Activated CD8-positive, alpha-beta memory T cell treated with anti-CD3 and anti-CD28 coated beads, Interleukin-2, amount 10 ng/mL, durations not matched to agents 7 days and 5 days (primary cell): ENCODE measurements at regions not wholly inside any gene's neighbourhood (a gene's known extent, or its start where the extent isn't known, plus 50 kb on each side); places are given as distances from the start of the nearest gene placed in this dataset.

ENCODE experiments used
- ATAC-seq: fragments of 150-1000 bp; cut with Tn5 transposase; one replicate; pipeline ENCODE4 v1.10.0; 2021; ENCODE audit warnings: moderate library complexity
- CTCF ChIA-PET: fragments of 350-600 bp; sonication (Branson Sonifier 250); formaldehyde crosslinking; loops from one replicate; lab custom pipeline; 2021; ENCODE audit warnings: antibody characterized with exemption; lab: Charles Lee
- DNase-seq: peaks from one replicate; pipeline ENCODE4 v3.0.0-alpha.2; 2020
- H3K27ac Mint-ChIP-seq: one replicate; pipeline ENCODE4 v1.8.0; 2021; ENCODE audit warnings: mild to moderate bottlenecking, mixed read lengths
- H3K27me3 Mint-ChIP-seq: one replicate; pipeline ENCODE4 v1.8.0; 2021; ENCODE audit warnings: mixed read lengths
- H3K36me3 Mint-ChIP-seq: one replicate; pipeline ENCODE4 v1.8.0; 2021; ENCODE audit warnings: mild to moderate bottlenecking, mixed read lengths
- H3K4me1 Mint-ChIP-seq: one replicate; pipeline ENCODE4 v1.8.0; 2021; ENCODE audit warnings: mixed read lengths
- H3K4me3 Mint-ChIP-seq: one replicate; pipeline ENCODE4 v1.8.0; 2021; ENCODE audit warnings: mild to moderate bottlenecking, moderate library complexity, mixed read lengths
- H3K9me3 Mint-ChIP-seq: one replicate; pipeline ENCODE4 v1.8.0; 2022; ENCODE audit warnings: low read depth, mixed read lengths

DNA sequence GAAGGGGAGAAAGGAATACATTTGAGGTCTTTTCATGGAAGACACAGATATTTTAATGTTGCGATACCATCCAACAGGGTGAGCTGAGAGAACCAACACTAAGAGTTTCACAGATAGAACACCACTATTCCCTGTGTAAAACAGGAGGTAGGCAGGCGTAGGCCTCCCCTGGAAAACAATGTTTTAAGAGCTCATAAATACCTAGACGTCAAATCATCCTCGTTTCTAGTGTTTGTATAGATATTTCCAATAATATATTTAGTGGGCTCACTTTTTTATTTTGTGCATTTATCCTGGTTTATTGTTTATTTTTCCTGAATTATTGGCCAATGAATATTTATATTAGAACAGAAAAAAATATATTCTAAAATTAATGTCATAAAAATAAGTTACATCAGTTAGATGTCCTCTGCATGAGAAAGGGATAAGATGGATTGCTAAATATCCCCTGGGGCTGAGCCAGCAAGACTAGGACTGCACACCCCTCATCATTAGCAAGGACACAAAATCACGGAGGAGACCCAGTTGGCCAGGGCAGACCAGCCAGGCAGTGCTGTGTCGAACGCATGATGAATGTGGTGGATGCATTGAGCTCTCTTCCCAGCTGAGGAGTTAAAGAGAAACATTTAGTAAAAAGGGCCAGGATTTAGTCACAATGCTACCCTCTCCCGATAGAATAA, 380.5 kb downstream of the C6orf118 start:
- no peaks in the 10 kb centered on the region for H3K36me3 Mint-ChIP-seq
- H3K27ac Mint-ChIP-seq, result no peak overlapping the region
- DNase-seq (no peak), ATAC-seq (no peak)
- H3K27me3 Mint-ChIP-seq, result no peaks in the 10 kb centered on the region
- no peaks in the 10 kb centered on the region for H3K9me3 Mint-ChIP-seq
- no peak overlapping the region for H3K4me3 Mint-ChIP-seq
- H3K4me1 Mint-ChIP-seq, result no peaks in the 10 kb centered on the region
- CTCF ChIA-PET, result interaction anchor here (1.1 kb wide), 1 partner anchor 37 kb away, joined by 3 read pairs; no protein-coding TSS in a partner anchor

DNA sequence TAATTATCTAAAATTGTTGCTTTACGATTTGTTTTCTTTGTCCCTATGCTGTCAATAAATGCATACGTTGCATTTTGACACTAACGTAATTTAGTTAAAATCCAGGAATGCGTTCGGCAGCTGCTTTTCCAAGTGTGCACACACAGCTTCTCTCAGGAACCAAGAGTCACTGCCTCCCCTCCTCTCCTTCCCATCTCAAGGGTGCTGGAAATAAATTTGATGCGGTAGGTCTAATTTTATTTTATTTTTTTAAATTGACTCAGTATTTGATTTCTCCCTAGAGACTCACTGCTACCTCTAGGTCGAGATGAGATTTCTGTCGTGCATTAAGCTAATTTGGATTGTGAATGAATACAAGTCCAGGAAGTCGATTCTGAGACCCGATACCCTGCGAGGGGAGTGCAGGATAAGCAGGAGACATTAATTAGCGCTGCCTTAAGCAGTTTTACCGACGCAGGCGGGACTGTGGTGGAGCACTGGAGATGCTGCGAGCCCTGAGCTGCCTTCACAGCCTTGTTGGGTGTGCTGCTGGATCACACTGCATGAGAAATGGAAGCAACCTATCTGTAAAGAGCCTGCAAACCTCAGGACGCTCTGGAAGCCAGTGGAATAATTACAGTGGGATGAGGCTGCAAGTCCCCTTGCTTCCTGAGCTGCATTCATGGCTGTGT, 381.2 kb downstream of the C6orf118 start:
- H3K36me3 Mint-ChIP-seq, result no peaks in the 10 kb centered on the region
- no peak overlapping the region for H3K27ac Mint-ChIP-seq
- CTCF ChIA-PET, result interaction anchor here (1.1 kb wide), 1 partner anchor 38 kb away, joined by 3 read pairs; no protein-coding TSS in a partner anchor
- H3K27me3 Mint-ChIP-seq, result no peaks in the 10 kb centered on the region
- no peaks in the 10 kb centered on the region for H3K4me1 Mint-ChIP-seq
- H3K9me3 Mint-ChIP-seq, result no peaks in the 10 kb centered on the region
- no peak for ATAC-seq
- no peak for DNase-seq
- H3K4me3 Mint-ChIP-seq, result no peak overlapping the region

DNA sequence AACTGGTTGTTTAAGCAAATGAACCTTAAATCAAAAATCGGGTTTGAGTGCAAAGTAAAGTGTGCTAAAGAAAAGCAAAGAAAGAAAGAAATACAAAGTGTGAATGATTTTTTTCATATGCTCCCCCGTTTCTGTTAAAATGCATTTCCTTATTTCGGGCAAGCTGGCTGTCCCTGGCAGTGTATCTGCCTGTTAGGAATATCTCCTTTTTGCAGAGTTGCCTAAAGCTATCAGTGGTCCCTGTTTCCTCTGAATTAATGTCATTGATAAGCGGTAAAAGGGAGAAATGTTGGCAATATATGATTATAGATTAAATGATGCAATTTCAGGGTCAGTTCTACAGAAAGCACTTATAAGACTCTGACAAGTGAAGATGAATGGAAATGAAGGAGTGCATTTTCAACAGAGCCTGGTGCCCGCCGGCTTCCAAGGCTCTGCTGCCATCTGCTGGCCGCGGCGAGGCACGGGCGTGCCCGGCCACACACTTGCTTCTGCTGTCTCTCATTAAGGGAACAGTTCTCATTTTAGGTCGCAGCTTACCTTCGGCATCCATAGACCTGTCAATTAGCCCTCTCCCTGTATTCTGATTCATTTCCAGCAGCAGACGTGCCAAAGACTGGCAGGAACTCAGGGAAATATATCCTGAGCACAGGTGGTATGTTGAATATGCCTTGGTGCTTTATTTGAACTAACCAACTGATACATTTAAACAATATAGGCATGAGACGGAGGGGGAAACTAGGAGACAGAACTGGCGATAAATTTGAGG, 381.9 kb downstream of the C6orf118 start:
- Mint-ChIP-seq H3K4me1 (no peaks in the 10 kb centered on the region), H3K9me3 (no peaks in the 10 kb centered on the region), H3K4me3 (no peak overlapping the region), H3K36me3 (no peaks in the 10 kb centered on the region), H3K27me3 (no peaks in the 10 kb centered on the region), H3K27ac (no peak overlapping the region)
- DNase-seq (peak; percentile 48), ATAC-seq (peak; percentile 70)
- CTCF ChIA-PET, result no interaction called here

DNA sequence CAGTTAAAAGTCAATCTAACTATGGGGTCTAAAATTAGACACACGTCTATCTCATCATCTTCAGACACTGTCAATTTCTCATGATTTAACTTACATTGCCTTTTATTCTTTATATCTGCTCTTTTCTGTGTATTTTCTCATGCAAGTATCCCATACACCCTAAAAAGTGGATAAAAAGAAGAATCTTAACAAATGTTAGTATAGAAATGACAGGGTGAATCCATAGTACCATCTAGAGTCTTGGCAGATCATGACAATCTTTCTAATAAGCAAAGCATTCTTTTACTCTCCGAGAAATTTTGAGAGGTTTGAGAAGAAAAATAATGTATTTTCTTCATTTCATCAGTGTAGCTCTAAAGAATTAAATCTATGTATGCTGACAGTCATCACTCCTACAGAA, 382.7 kb downstream of the C6orf118 start:
- Mint-ChIP-seq H3K27ac (no peak overlapping the region), H3K27me3 (no peaks in the 10 kb centered on the region), H3K36me3 (no peaks in the 10 kb centered on the region), H3K4me3 (no peak overlapping the region), H3K9me3 (no peaks in the 10 kb centered on the region), H3K4me1 (no peaks in the 10 kb centered on the region)
- DNase-seq (no peak), ATAC-seq (no peak)
- CTCF ChIA-PET, result no interaction called here

DNA sequence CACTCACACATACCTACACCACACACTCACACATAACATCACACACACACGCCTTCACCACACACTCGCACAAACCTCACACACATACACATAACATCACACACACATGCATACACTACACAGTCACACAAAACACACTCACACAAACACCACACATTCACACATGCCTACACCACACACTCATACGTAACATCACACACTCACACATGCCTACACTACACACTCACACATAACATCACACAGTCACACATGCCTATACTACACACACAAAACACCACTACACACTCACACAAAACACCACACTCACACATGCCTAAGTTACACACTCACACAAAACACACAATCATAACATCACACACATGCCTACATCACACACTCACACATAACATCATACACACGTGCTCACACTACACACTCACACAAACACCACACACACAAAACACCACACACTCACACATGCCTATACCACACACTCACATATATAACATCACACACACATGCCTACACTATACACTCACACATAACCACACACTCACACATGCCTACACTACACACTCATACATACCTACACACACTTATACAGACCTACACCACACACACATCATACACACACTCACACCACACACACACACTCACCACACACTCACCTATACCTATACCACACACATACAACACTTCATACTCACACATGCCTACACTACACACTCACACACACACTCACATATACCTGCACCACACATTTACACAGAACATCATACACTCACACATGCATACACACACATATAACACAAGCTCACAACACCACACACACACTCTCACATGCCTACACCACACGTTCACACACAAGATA, 383.5 kb downstream of the C6orf118 start:
- H3K27me3 Mint-ChIP-seq, result no peaks in the 10 kb centered on the region
- H3K36me3 Mint-ChIP-seq, result no peaks in the 10 kb centered on the region
- H3K9me3 Mint-ChIP-seq, result no peaks in the 10 kb centered on the region
- no peak overlapping the region for H3K27ac Mint-ChIP-seq
- no peaks in the 10 kb centered on the region for H3K4me1 Mint-ChIP-seq
- H3K4me3 Mint-ChIP-seq, result no peak overlapping the region
- ATAC-seq (no peak), DNase-seq (no peak)
- CTCF ChIA-PET, result no interaction called here

DNA sequence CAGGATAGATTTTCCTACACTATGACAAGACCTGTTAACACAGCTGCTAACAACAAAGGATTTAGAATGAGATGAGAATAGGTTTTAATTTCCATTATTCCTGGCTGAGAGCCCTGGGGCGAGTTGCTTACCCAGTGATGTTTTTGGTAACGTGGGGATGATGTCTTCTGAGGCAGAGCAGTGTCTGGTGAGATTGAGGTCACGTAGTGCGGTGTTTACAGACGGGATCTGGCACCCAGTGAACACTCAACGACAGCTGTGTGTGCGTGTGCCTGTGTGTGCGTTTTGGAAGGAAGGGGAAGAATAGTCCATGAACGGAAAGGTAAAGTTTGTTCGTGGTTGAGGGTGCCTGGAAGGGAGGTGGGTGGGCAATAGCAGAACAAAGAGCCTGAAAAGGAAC, 384.7 kb downstream of the C6orf118 start:
- H3K9me3 Mint-ChIP-seq, result no peaks in the 10 kb centered on the region
- H3K4me1 Mint-ChIP-seq, result no peaks in the 10 kb centered on the region
- no peaks in the 10 kb centered on the region for H3K27me3 Mint-ChIP-seq
- H3K4me3 Mint-ChIP-seq, result no peak overlapping the region
- no peak overlapping the region for H3K27ac Mint-ChIP-seq
- H3K36me3 Mint-ChIP-seq, result no peaks in the 10 kb centered on the region
- DNase-seq (no peak), ATAC-seq (no peak)
- CTCF ChIA-PET, result no interaction called here

DNA sequence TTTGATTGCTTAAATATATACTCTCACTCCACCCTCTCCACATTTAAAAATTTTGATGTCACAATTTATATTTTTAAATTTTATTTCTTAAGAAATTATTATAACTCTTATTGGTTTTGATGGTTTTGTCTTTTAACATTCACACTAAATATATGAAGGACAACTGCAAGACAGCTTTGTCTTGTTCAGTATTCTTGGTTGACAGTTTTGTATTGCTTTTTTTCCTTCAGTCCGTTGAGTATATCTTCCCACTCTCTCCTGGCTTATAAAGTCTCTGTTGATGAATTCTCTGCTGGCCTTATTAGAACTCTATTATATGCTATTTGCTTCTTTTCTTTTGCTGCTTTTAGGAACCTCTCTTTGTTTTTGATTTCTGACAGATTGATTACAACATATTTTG, 392.2 kb downstream of the C6orf118 start:
- CTCF ChIA-PET, result no interaction called here
- no peak for DNase-seq
- no peaks in the 10 kb centered on the region for H3K27me3 Mint-ChIP-seq
- H3K4me3 Mint-ChIP-seq, result no peak overlapping the region
- no peak for ATAC-seq
- H3K27ac Mint-ChIP-seq, result no peak overlapping the region
- no peaks in the 10 kb centered on the region for H3K4me1 Mint-ChIP-seq
- no peaks in the 10 kb centered on the region for H3K9me3 Mint-ChIP-seq
- no peaks in the 10 kb centered on the region for H3K36me3 Mint-ChIP-seq

DNA sequence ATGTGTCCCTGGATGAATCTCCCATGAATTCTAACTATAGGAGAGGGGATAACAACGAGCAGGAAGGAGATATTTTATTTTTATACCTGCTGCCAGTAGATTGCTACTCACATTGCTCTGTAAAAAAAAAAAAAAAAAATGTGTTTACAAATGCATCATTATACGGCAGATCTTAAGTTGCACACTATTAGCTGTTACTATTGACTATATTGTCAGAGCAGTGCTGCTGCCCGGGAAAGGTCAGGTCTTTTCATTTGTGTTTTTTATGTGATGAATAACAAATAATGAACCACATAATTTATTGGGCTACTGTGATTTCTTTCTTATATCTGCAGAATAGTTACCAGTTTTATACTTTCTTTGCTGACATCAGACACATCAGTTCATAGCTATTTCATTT, 393.3 kb downstream of the C6orf118 start:
- Mint-ChIP-seq H3K36me3 (no peaks in the 10 kb centered on the region), H3K27ac (no peak overlapping the region), H3K9me3 (no peaks in the 10 kb centered on the region), H3K27me3 (no peaks in the 10 kb centered on the region), H3K4me1 (no peaks in the 10 kb centered on the region), H3K4me3 (no peak overlapping the region)
- DNase-seq, result no peak
- CTCF ChIA-PET, result interaction anchor here (0.7 kb wide), 1 partner anchor 385 kb away, joined by 4 read pairs; no protein-coding TSS in a partner anchor
- ATAC-seq, result no peak

DNA sequence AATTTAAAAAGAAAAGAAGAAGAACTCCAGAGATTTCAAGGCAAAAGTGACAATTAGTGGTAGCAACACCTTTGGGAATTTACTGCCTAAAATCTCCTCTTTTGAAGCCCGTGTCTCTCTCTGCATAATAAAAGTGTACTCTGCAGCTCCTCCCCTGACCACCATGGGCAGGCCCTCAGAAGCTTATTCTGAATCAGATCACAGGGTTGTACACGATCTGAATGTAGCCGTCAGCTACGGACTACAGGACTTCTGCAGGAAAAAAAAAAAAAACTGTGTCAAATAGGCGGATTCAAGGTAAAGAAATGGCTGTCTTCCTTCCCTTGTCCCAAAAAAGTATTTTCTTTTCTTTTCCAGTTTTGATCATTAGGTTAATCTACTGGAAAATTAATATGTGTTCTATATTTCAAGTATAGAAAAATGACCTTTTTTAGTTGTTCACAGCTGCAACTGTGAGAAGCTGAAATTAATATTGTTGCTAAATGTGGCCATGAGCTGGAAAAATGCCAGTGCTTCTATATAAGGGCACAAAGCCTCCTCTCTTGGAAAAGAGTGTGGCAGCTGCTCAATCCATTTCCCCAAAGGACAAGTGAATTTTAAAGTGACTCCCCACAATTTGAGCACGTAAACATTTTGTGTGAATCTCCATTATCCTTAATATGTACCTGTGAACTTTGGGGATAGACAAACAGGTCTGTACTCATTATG, 397.4 kb downstream of the C6orf118 start:
- H3K4me3 Mint-ChIP-seq, result no peak overlapping the region
- H3K4me1 Mint-ChIP-seq, result no peaks in the 10 kb centered on the region
- H3K9me3 Mint-ChIP-seq, result no peaks in the 10 kb centered on the region
- no peaks in the 10 kb centered on the region for H3K36me3 Mint-ChIP-seq
- ATAC-seq (no peak), DNase-seq (no peak)
- no peak overlapping the region for H3K27ac Mint-ChIP-seq
- H3K27me3 Mint-ChIP-seq, result no peaks in the 10 kb centered on the region
- CTCF ChIA-PET, result interaction anchor here (0.7 kb wide), 1 partner anchor 127 kb away, joined by 3 read pairs; no protein-coding TSS in a partner anchor

DNA sequence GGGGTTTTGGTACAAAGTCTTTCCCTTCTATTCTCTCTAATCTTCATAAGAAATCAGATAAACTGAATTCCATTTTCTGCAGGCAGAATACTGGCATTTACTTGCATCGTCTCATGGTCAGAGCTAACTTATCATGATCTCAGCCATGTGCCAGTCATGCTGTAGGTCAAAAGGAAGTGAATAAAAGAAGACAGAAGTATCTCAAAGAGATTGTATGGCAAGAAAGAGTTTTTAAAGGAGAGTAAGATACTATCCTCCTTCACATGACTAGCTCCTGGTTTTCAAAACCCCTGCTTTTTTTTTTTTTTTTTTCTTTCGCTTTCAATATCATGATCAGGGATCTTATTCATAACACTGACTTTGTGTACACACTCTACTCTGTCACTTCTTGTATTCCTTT, 398.3 kb downstream of the C6orf118 start:
- CTCF ChIA-PET, result interaction anchor here (0.7 kb wide), 1 partner anchor 128 kb away, joined by 3 read pairs; no protein-coding TSS in a partner anchor
- no peaks in the 10 kb centered on the region for H3K36me3 Mint-ChIP-seq
- ATAC-seq (no peak), DNase-seq (no peak)
- H3K4me1 Mint-ChIP-seq, result no peaks in the 10 kb centered on the region
- H3K27ac Mint-ChIP-seq, result no peak overlapping the region
- no peaks in the 10 kb centered on the region for H3K27me3 Mint-ChIP-seq
- no peaks in the 10 kb centered on the region for H3K9me3 Mint-ChIP-seq
- H3K4me3 Mint-ChIP-seq, result no peak overlapping the region

DNA sequence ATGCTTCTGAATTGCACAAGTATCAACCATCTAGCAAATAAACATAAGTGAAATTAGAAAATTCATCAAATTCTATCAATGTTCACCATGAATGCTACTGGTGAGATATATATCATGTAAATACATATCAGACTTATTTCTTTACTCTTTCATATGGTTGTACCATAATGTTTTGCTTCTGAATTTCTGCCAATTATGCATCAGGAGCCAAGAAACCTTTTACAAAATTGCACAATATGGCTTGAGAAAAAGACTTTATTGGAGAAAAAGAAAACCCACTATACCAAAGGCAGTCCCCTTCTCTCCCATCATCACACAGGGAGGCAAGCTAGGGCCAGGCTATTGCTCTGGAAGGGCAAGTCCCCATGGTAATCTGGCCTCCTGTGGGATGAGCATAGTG, 402.6 kb downstream of the C6orf118 start:
- Mint-ChIP-seq H3K9me3 (no peaks in the 10 kb centered on the region), H3K4me1 (no peaks in the 10 kb centered on the region), H3K27ac (no peak overlapping the region), H3K36me3 (no peaks in the 10 kb centered on the region), H3K4me3 (no peak overlapping the region), H3K27me3 (no peaks in the 10 kb centered on the region)
- ATAC-seq (no peak), DNase-seq (no peak)
- CTCF ChIA-PET, result no interaction called here

DNA sequence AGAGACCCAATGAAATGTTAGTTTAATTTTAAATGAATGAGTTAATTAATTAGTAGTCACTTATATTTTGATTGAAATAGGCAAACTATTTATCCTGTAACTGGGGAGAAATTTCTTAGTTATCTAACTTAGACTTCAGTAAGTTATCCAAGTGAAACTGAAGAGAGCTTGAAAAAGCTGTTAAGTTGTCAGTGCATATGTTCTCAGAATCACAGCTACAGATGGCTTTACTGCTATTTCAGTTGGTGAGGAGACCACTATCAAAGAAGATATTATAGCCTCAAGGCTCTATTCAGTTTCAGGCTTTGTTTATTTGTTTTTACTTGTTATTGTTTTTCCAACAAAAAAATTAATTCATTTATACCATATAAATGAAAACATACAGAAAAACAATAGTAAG, 404.1 kb downstream of the C6orf118 start:
- Mint-ChIP-seq H3K9me3 (no peaks in the 10 kb centered on the region), H3K27ac (no peak overlapping the region), H3K36me3 (no peaks in the 10 kb centered on the region), H3K4me1 (no peaks in the 10 kb centered on the region), H3K27me3 (no peaks in the 10 kb centered on the region), H3K4me3 (no peak overlapping the region)
- DNase-seq (no peak), ATAC-seq (no peak)
- CTCF ChIA-PET, result no interaction called here
